ENCODE measurements at regions not wholly inside any gene's neighbourhood (a gene's known extent, or its start where the extent isn't known, plus 50 kb on each side); places are given as distances from the start of the nearest gene placed in this dataset.

- DNase-seq: no peak
Measured at GRCh38 chr11:69348414-69349235, 54.7 kb downstream of the MYEOV start.

DNA sequence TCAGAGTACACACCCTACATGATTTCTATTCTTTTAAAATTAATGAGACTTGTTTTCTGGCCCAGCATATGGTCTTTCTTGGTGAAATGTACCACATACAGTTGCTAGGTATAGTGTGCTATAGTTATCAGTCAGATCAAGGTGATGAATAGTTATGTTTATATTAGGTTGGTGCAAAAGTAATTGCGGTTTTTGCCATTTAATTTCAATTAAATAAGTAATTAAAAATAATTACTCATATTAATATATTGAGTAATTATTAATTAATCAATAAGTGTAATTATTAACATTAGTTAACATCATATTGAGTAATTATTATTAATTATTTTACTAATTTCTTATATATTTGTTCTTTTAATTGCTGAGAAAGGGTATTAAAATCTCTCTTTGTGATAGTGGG, 56.1 kb downstream of the MYEOV start:
- no peak for DNase-seq

DNA sequence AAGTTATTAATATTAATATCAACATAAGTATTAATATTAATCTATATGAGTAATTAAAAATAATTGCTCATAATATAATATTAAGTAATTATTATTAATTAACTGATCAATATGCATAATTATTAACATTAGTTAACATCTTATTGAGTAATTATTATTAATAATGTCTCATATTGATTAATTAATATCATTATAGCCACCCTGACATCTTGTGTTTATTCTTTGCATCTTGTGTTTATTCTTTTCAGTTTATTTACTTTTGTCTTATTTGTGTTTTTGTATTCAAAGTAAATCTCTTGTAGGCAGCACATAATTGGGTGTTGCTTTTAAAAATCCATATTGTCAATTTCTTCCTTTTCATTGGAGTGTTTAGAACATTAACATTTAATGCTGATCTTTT, 56.6 kb downstream of the MYEOV start:
- no peak for DNase-seq

GRCh38 chr11:69351460-69351859, 57.5 kb downstream of the MYEOV start:
- DNase-seq: no peak

- DNase-seq: no peak
Measured at GRCh38 chr11:69352166-69352565, 58.2 kb downstream of the MYEOV start.

DNA sequence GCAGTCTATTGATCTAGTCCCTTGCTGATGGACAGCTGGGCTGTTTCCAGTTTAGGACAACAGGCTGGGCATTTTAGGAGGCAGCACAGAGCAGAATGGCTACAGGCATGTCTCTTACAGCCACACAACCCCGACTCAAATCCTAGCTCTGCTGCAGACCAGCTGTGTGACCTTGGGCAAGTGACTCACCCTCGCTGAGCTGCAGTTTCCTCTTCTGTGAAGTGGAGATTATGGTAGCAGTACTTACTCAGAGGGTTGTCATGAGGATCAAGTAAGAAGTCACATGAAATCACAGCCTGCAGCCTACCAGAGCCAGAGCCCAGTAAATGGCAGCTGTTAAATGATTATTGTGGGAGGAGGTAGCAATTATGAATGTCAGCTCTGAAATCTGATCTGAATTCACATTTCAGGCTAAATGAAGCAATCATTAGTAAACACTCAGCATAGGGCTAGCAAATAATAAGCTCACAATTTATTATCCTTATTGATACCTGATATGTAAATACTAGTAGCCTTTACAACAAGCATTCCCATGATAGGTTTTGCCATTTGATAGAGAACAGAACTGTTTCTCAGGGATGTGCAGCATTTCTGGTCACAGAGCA, 58.9 kb downstream of the MYEOV start:
- no peak for DNase-seq

DNA sequence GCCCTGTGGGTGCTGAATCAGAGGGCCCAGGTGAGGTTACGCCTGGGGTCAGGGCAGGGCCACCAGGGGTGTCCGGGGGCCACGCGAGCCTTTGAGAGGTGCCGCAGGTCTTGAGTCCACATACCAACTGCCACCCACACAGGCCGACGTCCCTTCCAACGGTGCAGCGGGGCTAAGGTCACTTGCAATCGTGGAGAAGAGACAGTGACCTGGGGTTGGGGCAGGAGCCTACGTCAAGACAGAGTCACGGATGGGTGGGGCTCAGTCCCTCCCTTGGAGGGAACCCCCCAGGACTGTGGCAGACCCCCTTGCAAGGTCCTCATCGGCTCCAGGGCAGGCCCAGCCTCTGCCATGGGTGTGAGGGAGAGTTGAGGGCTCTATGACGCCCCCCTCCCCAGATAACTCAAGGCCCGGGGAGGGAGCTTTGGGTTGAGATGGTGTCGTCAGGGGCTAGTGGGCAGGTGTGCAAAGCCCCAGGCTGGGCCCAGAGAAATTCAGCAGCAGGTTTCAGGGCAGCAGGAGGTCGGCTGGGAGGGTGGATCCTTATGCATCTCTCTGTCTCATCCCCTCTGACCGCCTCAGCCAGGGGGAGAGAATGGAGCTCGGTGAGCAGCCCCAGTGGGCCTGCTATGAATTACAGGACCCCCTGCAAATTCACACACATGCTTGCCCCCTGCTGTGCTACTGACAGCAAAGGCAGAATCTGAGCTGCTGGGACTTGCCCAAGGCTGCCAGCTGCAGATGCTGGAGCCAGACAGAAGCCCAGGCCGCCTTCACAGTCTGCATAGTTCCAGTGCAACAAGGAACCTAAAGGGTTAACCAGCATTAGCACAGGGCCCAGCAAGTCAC, 60.0 kb downstream of the MYEOV start:
- DNase-seq: no peak

DNA sequence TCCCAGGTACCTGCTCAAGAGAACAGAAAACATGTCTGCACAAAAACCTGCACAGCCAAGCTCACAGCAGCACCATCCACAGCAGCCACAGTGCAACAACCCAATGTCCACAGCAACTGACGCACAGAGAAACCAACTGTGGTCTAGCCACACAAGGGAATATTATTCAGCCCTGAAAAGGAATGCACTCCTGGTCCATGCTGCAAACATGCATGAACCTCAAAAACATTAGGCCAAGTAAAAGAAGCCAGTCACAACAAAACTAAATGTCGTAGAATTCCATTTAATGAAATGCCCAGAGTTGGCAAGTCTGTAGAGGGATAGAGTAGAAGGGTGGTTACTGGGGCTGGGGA, 60.6 kb downstream of the MYEOV start:
- no peak for DNase-seq

GRCh38 chr11:69355346-69355940, 61.5 kb downstream of the MYEOV start:
- DNase-seq: no peak

- DNase-seq: no peak
Measured at GRCh38 chr11:69355959-69356702, 62.2 kb downstream of the MYEOV start.

DNA sequence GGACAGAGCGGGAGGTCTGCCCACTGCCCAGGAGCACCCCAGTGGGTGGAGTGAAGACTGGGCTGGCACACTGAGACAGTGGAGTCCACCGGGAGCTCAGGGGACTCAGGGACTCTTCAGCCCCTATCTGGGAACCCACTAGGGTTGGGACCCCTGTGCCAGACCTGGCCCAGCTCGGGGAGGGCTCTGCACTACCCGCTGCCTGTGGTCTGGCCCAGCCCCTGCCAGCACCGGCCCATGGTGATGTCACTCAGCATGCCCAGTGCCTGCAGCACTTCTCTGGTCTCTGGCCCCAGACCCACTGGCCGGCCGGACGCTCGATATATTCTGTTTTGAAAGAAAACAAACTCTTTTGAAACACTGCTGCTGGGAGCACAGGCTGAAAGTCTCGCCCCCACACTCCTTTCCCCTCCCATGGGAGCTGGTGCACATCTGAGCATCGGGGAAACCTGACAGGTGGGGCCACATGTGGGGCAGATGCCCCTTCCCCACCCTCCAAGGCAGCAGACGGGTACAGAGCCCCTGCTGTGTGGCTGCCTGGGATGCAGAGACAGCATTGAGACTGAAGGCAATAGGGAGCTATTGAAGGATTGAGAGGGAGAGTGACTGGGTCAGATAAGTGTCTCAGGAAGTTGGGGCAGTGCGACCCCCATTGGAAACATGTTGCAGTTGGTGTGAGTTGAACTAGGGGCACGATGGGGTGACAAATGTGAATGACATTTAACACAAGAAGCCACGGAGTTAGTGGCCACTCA, 62.9 kb downstream of the MYEOV start:
- no peak for DNase-seq

GRCh38 chr11:69357458-69358397, 63.8 kb downstream of the MYEOV start:
- no peak for DNase-seq

GRCh38 chr11:69358398-69359020, 64.6 kb downstream of the MYEOV start:
- no peak for DNase-seq

- DNase-seq: no peak
Measured at GRCh38 chr11:69359735-69360480, 66.0 kb downstream of the MYEOV start.

GRCh38 chr11:69360606-69361005, 66.7 kb downstream of the MYEOV start:
- DNase-seq: no peak

GRCh38 chr11:69361048-69361447, 67.1 kb downstream of the MYEOV start:
- DNase-seq: no peak

GRCh38 chr11:69361466-69361865, 67.5 kb downstream of the MYEOV start:
- DNase-seq: no peak

- no peak for DNase-seq
Measured at GRCh38 chr11:69362315-69362714, 68.4 kb downstream of the MYEOV start.

- no peak for DNase-seq
Measured at GRCh38 chr11:69364921-69365320, 71.0 kb downstream of the MYEOV start.

Data from hindlimb muscle (tissue), 1 donor.